HCT116 (cell line): ENCODE measurements at regions not wholly inside any gene's neighbourhood (a gene's known extent, or its start where the extent isn't known, plus 50 kb on each side); places are given as distances from the start of the nearest gene placed in this dataset.

Experiments
- ATF3 ChIP-seq: IDR thresholded peaks from 2 replicates; pipeline ENCODE4 v1.6.1; 2012
- CEBPB ChIP-seq: IDR thresholded peaks from 2 replicates; pipeline ENCODE4 v1.6.1; 2012; ENCODE audit warnings: low read depth
- CTCF ChIP-seq, 3 experiments: fragments of 200-600 bp in 1 of 3; sonication (generic) in 1 of 3; IDR thresholded peaks in 2 of 3; conservative IDR thresholded peaks in 1 of 3; 2 replicates each; pipeline ENCODE4 v1.5.1; 2012 to 2017; ENCODE audit warnings: low read depth in 2 of 3, low read length in 2 of 3, antibody characterized with exemption in 1 of 3, borderline replicate concordance in 1 of 3, control low read depth in 1 of 3, mild to moderate bottlenecking in 1 of 3, mixed read lengths in 1 of 3, mixed run types in 1 of 3, moderate library complexity in 1 of 3; ENCODE audit not compliant: insufficient read depth in 1 of 3
- ELF1 ChIP-seq: IDR thresholded peaks from 2 replicates; pipeline ENCODE4 v1.6.1; 2012; ENCODE audit warnings: low read depth, borderline replicate concordance
- EZH2 ChIP-seq: fragments of 200-600 bp; sonication (generic); IDR thresholded peaks from 2 replicates; pipeline ENCODE4 v1.6.1; 2017; ENCODE audit warnings: antibody characterized with exemption, mixed run types
- EZH2phosphoT487 ChIP-seq: fragments of 200-600 bp; IDR thresholded peaks from 2 replicates; pipeline ENCODE4 v1.6.1; 2018; ENCODE audit warnings: antibody characterized with exemption, borderline replicate concordance
- POLR2A ChIP-seq: IDR thresholded peaks from 2 replicates; pipeline ENCODE4 v1.7.0; 2011; ENCODE audit warnings: borderline replicate concordance; ENCODE audit not compliant: insufficient read depth, insufficient read length; ENCODE audit errors: extremely low read depth
- POLR2AphosphoS5 ChIP-seq: IDR thresholded peaks from 2 replicates; pipeline ENCODE4 v1.6.1; 2011; ENCODE audit warnings: mild to moderate bottlenecking, low read depth, low read length, moderate library complexity
- RAD21 ChIP-seq: IDR thresholded peaks from 2 replicates; pipeline ENCODE4 v1.6.1; 2012; ENCODE audit warnings: low read depth, mild to moderate bottlenecking
- SP1 ChIP-seq: IDR thresholded peaks from 2 replicates; pipeline ENCODE4 v1.6.1; 2012; ENCODE audit warnings: low read depth
- ZNF274 ChIP-seq: fragments of 200-500 bp; sonication (Bioruptor generic); IDR thresholded peaks from 2 replicates; pipeline ENCODE4 v1.6.1; 2014; ENCODE audit warnings: mild to moderate bottlenecking, low read depth, low read length, inconsistent platforms
- TF ChIP-seq, protein P1 (sequence below): IDR thresholded peaks from 2 replicates; pipeline ENCODE4 v1.6.1; 2012

- TF ChIP-seq CTCF (IDR thresholded peaks at IDR 0.05 in 2 of 3, conservative IDR thresholded peaks at IDR 0.05 in 1 of 3; ENCODE audit: borderline replicate concordance in 1 of 3, insufficient read depth in 1 of 3, low read depth in 2 of 3, low read length in 2 of 3) (no peak), ELF1 (no peak), SP1 (no peak), ZNF274 (no peak), EZH2phosphoT487 (no peak), POLR2AphosphoS5 (no peak), EZH2 (no peak), POLR2A (no peak), RAD21 (no peak), CEBPB (no peak), ATF3 (no peak)
- TF ChIP-seq, protein P1, sequence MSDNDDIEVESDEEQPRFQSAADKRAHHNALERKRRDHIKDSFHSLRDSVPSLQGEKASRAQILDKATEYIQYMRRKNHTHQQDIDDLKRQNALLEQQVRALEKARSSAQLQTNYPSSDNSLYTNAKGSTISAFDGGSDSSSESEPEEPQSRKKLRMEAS, result no peak
These were observed 350.8 kb upstream of the PFKP start for GRCh38 chr10:2716596-2716995.
